SIG-M5 treated with dmso at 0.1 percent for 504 hours (cell line): ENCODE measurements at regions not wholly inside any gene's neighbourhood (a gene's known extent, or its start where the extent isn't known, plus 50 kb on each side); places are given as distances from the start of the nearest gene placed in this dataset.
"Not testable (repeated sequence)": the region's sequence is repeated elsewhere in the genome, so short reads cannot be mapped to it uniquely, and the experiment has no call there.

ENCODE experiments used
- DNase-seq: peaks from one replicate; lab custom pipeline; 2025; ENCODE audit not compliant: unreplicated experiment; lab: John Stamatoyannopoulos, UW

GRCh38 chr12:87348071-87348470, 681.1 kb downstream of the C12orf50 start:
- DNase-seq = no peak

DNA sequence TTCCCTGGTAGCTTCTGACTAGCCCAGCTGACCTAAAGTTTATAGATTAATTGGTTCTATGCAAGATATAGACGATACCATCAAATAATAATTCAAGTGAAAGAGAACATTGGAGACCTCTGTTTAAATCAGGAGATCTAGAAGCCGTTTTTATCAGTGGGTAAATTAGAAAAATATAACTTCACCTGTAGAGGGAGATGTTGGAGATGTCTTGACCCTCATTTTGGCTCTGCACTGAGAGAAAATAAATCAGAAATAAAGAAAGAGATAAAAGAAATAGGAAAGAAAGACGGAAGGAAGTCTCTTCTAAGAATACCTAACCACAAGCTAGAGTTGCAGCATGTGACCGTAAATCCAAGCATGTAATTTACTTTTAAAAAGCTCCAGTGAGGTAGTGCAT, 684.5 kb downstream of the C12orf50 start:
- DNase-seq = no peak

- DNase-seq = no peak
Observed at GRCh38 chr12:87338681-87339080, 690.5 kb downstream of the C12orf50 start.

DNA sequence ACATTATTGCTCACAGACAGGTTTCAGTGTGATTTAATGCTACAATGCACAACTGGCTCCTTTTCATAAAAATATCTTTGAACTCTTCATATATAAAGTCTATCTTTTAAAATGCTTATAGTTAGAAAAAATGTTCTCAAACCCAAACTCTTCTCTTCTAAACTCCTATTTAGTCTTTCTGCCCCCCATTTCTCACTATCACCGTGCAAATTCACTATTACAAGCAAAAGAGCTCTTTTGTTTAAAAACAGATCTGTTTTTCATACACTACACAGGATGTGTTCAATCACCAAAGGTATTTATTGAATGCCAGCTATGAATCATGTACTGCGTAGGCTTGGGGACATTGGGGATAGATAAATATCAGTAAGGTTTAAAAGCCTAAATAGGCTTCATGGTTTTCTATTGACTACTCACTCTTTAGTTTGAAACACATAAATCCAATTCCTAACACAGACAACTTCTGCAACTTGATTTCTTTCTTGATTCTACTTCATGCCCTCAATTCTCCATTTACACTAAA, 692.3 kb downstream of the C12orf50 start:
- DNase-seq = no peak

GRCh38 chr12:87332987-87333726, 696.0 kb downstream of the C12orf50 start:
- DNase-seq = no peak

DNA sequence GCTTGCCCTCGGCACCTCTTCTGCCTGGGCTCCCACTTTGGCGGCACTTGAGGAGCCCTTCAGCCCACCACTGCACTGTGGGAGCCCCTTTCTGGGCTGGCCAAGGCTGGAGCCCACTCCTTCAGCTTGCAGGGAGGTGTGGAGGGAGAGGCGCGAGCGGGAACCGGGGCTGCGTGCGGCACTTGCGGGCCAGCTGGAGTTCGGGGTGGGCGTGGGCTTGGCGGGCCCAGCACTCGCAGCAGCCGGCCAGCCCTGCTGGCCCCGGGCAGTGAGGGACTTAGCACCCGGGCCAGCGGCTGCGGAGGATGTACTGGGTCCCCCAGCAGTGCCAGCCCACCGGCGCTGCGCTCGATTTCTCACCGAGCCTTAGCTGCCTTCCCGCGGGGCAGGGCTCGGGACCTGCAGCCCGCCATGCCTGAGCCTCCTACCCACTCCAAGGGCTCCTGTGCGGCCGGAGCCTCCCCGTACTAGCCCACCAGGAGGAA, 699.1 kb downstream of the C12orf50 start:
- not testable (repeated sequence) for DNase-seq

DNA sequence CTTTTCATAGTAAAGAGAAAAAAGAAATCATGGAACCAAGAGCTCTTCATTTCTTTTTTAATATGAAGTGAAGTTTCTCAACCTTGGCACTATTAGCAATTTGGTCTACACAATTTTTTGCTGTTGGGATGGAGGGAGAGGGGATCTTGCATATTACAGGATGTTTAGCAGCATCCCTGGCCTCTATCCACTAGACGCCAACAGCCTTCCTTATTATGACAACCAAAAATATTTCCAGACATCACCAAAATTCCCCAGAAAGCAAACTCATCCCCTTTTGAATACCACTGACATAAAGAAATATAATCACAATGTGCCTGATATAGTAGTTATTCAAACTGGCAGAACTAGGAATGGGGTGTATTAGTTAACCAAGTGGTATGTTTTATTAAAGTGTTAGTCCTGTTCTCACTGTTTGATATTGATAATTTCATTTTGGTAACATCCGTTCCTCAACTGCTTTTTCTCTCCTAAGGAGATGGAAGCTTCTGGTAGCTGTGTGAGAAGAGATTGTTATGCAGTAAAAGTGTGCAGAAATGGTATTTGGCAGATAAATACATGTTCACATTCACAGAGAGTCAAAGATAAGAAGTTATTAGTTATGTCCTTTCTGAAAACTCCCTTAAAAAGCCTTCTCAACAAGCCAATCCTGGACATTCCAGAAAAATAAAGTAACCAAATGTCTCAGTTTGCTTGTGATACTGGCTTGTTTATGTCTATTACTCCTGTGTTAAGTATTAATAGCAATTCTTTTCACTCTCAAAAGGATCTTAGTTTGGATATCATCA, 699.9 kb downstream of the C12orf50 start:
- DNase-seq = no peak

DNA sequence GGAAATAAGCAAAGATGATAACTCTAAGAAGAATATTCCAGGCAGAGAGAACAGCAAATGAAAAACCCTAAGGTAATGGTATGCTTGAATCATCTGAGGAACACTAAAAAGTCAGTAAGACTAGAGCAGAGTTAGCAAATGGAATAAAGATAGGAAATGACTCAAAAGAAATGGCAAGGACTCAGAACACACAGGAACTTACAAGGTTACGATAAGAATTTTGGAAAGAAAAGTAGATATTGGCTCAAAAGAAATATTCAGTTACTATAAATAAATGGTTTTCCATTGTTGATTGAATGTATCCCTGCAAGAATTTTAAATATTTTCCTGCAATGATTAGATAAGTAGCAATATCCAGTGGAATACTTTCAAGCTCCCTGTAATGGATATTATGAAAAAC, 705.8 kb downstream of the C12orf50 start:
- no peak for DNase-seq

DNA sequence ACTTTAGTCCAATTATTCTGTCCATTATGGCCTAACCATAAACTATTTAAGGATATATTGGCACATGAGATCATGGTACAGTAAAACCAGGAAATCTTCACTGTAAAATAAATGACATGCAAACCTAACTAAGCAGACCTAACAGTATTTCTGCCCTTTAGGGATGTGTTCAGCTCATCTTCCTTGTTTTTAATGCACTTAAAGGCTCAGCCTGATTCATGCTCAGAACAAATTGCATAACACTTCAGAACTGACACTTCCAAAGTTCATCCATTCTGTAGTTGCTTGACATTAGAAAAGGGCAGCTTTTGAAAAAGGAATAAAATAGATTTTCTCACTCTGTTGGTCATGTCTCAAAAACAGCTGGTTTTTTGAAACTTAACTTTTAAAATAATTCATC, 708.5 kb downstream of the C12orf50 start:
- DNase-seq = no peak

GRCh38 chr12:87317302-87317701, 711.9 kb downstream of the C12orf50 start:
- DNase-seq = peak; percentile 2

DNA sequence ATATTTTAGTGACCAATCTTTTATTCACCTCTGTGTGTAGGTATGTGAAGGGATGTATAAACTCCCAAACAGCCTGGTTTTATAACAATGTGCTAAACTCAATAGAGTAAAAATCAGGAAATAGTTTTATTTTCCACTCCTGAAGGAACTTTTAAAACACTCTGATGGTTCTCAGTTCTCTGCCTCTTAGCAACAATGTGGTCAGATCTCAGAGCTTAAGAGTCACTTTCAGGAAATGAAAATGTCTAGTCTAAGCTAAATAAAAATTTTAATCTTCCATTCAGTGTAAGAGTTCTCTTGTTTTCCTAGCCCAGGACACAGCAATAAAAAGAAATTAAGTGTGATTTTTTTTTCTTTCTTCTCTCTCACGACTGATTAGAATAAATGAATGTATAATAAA, 718.0 kb downstream of the C12orf50 start:
- no peak for DNase-seq

DNA sequence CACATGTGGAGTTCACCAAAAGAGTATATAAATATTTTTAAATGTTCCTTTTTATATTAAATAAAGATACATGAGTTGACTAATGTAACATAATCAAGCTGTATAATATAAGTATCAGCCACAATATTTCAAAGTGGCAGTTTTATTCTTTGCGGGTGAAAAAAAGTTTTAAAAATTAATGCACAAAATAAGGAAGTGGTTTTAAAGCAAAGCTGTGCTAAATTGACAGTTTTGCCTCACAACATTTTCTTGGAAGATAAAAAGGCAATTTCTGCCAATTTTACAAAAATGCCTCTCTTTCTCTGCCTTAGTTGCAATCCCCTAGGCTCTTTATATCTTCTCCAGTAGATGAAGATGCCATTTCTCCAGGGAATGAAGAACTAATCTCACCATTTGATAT, 719.1 kb downstream of the C12orf50 start:
- DNase-seq = no peak

- DNase-seq = no peak
Observed at GRCh38 chr12:87305481-87305880, 723.7 kb downstream of the C12orf50 start.

- no peak for DNase-seq
Observed at GRCh38 chr12:87304406-87304805, 724.8 kb downstream of the C12orf50 start.

DNA sequence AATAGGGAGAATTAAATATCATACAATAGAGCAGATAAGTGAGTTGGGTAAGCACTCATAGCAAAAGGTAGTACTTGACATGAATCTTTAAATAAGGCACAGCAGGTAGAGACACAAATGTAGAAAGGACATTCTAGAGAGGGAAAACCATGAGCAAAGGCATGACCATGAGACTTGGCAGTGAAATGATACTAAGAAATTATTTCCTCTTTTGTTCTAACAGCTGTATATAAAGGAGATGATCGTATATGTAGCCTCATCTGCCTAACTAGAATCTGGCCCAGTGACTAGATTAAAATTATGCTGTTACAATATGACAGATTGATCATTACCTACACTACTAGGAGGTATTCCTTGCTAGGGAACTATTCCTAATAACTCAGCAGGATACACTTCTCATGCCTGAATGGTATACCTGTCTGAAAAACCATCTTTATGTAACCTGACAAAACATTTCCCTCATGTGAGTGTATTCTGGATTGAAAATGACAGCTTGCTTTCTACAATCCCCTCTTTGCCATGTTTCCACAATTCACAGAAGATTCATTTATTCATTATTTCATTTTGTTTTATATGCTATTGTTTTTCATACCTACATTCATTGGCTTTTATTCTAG, 725.7 kb downstream of the C12orf50 start:
- DNase-seq = no peak

GRCh38 chr12:87302126-87302745, 727.0 kb downstream of the C12orf50 start:
- DNase-seq = no peak

DNA sequence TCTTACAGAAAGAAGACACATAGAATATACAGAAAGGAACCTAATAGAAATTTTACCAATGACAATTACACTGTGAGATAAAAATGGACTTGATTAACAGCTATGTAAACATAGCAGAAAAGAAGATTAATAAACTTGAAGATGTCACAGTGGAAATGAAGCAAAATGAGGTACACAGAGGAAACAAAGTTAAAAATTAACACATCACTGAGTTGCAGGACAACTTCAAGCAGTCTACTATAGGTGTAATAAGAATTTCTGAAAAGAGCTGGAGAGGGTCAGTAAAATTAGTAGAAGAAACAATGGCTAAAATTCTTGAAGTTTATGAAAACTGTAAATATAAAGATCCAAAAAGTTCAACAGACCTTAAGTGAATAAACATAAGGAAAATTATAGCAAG, 738.7 kb downstream of the C12orf50 start:
- no peak for DNase-seq

- DNase-seq = no peak
Observed at GRCh38 chr12:87283886-87284285, 745.3 kb downstream of the C12orf50 start.

DNA sequence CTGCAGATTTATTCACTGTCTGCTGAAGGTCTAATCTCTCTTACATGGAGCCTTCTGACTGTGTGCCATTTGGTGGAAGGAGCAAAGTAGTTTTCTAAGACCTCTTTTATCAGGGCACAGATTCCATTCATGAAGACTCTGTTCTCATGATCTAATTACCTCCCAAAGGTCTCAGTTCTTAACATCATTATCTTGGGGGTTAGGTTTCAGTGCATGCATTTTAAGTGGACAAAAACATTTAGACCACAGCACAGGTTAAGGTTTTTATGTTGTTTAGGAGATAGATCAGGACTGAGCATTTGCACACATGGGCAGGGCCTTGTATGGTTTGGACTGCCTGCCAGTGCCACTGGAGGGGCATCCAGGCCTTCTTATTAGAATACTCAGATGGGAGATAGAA, 746.1 kb downstream of the C12orf50 start:
- no peak for DNase-seq

GRCh38 chr12:87280893-87281292, 748.3 kb downstream of the C12orf50 start:
- DNase-seq = no peak

DNA sequence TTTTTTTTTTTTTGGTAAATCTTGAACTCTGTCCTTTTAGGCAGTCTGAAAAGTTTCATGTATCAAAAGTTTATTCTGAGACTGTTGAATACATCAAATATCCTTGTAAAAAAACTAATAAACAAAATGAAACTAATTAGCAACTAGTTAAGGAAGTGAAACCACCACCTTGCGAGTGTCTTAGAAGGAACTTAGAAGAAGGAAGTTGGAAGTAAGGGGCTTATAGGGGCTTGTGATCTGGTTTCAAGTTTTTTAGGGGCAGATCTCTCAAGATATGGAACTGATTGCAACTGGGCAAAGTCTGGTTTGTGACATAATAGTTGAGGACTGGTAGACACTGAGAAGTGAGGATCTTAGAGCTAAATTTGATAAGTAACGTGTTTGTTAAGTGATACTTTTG, 748.8 kb downstream of the C12orf50 start:
- peak; percentile 51 for DNase-seq
